Thyroid gland (tissue), 4 donors: ENCODE measurements at regions not wholly inside any gene's neighbourhood (a gene's known extent, or its start where the extent isn't known, plus 50 kb on each side); places are given as distances from the start of the nearest gene placed in this dataset.

Experiments
- POLR2A ChIP-seq, 2 donors: fragments of 450-650 bp; IDR thresholded peaks; one replicate each; pipeline ENCODE4 v1.6.1; 2017; ENCODE audit warnings: antibody characterized with exemption in 2 of 2, mild to moderate bottlenecking in 2 of 2, moderate library complexity in 1 of 2
- TF ChIP-seq, protein P1 (sequence below), 6 experiments: fragments of 200-600 bp in 3 of 6; fragments of 450-650 bp in 3 of 6; sonication (generic) in 3 of 6; IDR thresholded peaks; one replicate each; pipeline ENCODE4 v1.5.1; 2016 to 2019; ENCODE audit warnings: antibody characterized with exemption in 6 of 6, mild to moderate bottlenecking in 2 of 6, inconsistent platforms in 1 of 6, moderate library complexity in 1 of 6

DNA sequence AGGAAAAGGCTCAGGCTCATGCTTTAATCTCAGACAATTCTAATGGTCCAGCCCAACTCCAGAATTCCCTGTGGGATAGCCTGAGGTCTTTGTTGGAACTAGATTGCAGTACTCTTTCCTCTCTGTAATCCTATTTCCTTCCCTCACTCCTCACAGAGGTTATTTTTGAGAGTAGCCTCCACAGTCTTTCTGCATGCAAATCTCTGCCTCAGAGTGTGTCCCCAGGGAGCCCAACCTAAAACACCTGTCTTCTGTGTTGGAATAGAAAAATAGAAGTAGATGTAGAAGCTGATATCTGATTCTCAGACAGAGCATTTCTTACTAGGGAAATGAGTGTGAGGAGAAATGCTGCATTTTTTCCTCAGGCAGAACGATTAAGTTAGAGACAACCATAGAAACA is 915.5 kb upstream of the EPHA5 start:
- TF ChIP-seq, protein P1, sequence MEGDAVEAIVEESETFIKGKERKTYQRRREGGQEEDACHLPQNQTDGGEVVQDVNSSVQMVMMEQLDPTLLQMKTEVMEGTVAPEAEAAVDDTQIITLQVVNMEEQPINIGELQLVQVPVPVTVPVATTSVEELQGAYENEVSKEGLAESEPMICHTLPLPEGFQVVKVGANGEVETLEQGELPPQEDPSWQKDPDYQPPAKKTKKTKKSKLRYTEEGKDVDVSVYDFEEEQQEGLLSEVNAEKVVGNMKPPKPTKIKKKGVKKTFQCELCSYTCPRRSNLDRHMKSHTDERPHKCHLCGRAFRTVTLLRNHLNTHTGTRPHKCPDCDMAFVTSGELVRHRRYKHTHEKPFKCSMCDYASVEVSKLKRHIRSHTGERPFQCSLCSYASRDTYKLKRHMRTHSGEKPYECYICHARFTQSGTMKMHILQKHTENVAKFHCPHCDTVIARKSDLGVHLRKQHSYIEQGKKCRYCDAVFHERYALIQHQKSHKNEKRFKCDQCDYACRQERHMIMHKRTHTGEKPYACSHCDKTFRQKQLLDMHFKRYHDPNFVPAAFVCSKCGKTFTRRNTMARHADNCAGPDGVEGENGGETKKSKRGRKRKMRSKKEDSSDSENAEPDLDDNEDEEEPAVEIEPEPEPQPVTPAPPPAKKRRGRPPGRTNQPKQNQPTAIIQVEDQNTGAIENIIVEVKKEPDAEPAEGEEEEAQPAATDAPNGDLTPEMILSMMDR (IDR thresholded peaks at IDR 0.05): no peak
- TF ChIP-seq POLR2A (IDR thresholded peaks at IDR 0.05): no peak
